ENCODE measurements at regions not wholly inside any gene's neighbourhood (a gene's known extent, or its start where the extent isn't known, plus 50 kb on each side); places are given as distances from the start of the nearest gene placed in this dataset.

DNA sequence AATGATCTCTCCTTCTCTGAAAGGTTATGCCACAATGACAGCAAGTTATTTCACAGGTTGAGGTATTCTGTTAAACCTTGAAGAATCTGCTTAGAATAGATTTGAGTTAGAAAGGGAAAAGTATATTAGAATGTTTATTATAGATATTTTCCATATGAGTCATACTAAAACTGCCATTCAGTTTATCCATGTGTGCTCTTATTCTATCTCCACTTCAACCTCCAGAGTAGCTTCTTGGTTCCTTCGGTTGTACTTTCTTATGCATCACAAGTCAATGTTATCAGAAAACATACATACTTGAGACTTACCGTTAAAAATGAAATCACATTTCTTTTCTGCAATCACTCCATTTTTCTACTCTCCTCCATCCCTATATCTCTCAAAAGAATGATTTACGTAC, 197.7 kb downstream of the BCAT1 start:
- no peaks in the 10 kb centered on the region for H3K4me1 ChIP-seq
- H3K4me2 ChIP-seq (ENCODE audit: low read length) = no peak overlapping the region
- no peak overlapping the region for H3K27ac ChIP-seq
- no peak overlapping the region for H3K9ac ChIP-seq
- H3K79me2 ChIP-seq = no peaks in the 10 kb centered on the region
- no peak overlapping the region for H2AFZ ChIP-seq
- no peaks in the 10 kb centered on the region for H3K36me3 ChIP-seq (ENCODE audit: control insufficient read depth, insufficient read depth, low read length)
- H3K4me3 ChIP-seq (ENCODE audit: low read depth, low read length) = no peak overlapping the region
- TF ChIP-seq, protein P1, sequence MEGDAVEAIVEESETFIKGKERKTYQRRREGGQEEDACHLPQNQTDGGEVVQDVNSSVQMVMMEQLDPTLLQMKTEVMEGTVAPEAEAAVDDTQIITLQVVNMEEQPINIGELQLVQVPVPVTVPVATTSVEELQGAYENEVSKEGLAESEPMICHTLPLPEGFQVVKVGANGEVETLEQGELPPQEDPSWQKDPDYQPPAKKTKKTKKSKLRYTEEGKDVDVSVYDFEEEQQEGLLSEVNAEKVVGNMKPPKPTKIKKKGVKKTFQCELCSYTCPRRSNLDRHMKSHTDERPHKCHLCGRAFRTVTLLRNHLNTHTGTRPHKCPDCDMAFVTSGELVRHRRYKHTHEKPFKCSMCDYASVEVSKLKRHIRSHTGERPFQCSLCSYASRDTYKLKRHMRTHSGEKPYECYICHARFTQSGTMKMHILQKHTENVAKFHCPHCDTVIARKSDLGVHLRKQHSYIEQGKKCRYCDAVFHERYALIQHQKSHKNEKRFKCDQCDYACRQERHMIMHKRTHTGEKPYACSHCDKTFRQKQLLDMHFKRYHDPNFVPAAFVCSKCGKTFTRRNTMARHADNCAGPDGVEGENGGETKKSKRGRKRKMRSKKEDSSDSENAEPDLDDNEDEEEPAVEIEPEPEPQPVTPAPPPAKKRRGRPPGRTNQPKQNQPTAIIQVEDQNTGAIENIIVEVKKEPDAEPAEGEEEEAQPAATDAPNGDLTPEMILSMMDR (IDR thresholded peaks at IDR 0.05) = no peak
- no peaks in the 10 kb centered on the region for H3K9me3 ChIP-seq (ENCODE audit: control insufficient read depth, low read length)
- H3K27me3 ChIP-seq (ENCODE audit: control insufficient read depth, insufficient read depth, low read length) = no peaks in the 10 kb centered on the region

DNA sequence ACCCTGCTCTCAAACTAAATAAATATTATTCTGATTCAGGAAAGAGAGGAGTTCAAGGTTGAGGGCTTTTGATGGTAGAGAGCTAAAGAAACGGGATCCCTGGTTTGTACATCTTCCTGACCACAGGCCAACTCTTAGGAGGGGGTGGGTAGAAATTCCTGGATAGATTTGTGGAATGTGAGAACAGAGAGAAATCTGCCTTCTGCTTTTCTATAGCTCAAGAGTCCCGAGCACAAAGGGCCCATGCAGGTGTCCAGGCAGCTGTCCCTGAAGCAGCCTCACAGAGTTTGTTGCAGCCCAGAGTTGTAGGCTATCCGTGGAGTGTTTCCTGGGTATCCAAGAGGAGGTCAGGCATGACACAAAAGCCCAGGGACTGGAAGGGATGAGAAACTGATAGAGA, 198.6 kb downstream of the BCAT1 start:
- H3K27me3 ChIP-seq (ENCODE audit: control insufficient read depth, insufficient read depth, low read length) = no peaks in the 10 kb centered on the region
- TF ChIP-seq, protein P1 (IDR thresholded peaks at IDR 0.05) = no peak
- H3K27ac ChIP-seq = no peak overlapping the region
- H2AFZ ChIP-seq = no peak overlapping the region
- H3K9ac ChIP-seq = no peak overlapping the region
- no peaks in the 10 kb centered on the region for H3K36me3 ChIP-seq (ENCODE audit: control insufficient read depth, insufficient read depth, low read length)
- no peaks in the 10 kb centered on the region for H3K4me1 ChIP-seq
- no peak overlapping the region for H3K4me3 ChIP-seq (ENCODE audit: low read depth, low read length)
- H3K9me3 ChIP-seq (ENCODE audit: control insufficient read depth, low read length) = no peaks in the 10 kb centered on the region
- no peaks in the 10 kb centered on the region for H3K79me2 ChIP-seq
- H3K4me2 ChIP-seq (ENCODE audit: low read length) = no peak overlapping the region

DNA sequence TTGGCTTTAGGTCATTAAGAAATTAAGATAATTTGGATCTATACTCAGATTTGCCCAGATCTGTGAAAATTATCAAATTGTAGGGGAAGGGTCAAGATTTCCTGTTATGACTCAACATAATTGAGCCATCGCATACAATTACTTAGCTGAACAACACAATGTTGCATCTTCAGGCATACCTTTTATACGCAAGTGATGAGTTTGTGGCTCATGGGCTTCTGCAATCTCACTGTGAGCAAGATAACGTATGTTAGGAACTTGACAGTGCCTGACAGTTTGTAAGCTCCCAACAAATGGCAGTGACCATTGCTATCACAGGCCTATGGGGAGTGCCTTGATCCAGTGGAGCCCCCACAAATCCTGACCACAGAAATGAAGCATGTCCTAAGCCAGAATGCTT, 199.7 kb downstream of the BCAT1 start:
- no peak overlapping the region for H3K4me2 ChIP-seq (ENCODE audit: low read length)
- no peaks in the 10 kb centered on the region for H3K9me3 ChIP-seq (ENCODE audit: control insufficient read depth, low read length)
- H3K27ac ChIP-seq = no peak overlapping the region
- no peak overlapping the region for H3K9ac ChIP-seq
- H3K4me1 ChIP-seq = no peaks in the 10 kb centered on the region
- no peaks in the 10 kb centered on the region for H3K27me3 ChIP-seq (ENCODE audit: control insufficient read depth, insufficient read depth, low read length)
- TF ChIP-seq, protein P1 (IDR thresholded peaks at IDR 0.05) = no peak
- H3K79me2 ChIP-seq = no peaks in the 10 kb centered on the region
- H2AFZ ChIP-seq = no peak overlapping the region
- H3K36me3 ChIP-seq (ENCODE audit: control insufficient read depth, insufficient read depth, low read length) = no peaks in the 10 kb centered on the region
- no peak overlapping the region for H3K4me3 ChIP-seq (ENCODE audit: low read depth, low read length)

DNA sequence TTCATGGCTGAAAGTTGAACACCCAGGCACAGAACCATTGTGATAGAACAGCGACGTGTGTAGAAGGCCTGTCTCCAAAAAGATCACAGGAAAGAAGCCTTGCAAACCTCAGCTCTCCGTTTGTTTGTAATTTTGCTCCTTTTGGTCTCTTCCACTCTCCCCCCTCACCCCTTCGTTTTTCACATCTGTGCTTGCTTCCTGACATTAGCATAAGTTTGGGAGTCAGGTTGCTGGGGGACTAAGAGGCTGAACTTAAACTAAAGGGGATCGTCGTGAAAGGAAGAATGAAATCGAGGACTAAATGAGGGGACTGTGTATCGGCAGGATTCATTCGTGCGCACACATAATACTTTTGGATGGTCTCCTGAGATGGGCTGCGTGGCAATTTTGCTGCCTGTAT, 200.6 kb downstream of the BCAT1 start:
- H3K79me2 ChIP-seq = no peaks in the 10 kb centered on the region

DNA sequence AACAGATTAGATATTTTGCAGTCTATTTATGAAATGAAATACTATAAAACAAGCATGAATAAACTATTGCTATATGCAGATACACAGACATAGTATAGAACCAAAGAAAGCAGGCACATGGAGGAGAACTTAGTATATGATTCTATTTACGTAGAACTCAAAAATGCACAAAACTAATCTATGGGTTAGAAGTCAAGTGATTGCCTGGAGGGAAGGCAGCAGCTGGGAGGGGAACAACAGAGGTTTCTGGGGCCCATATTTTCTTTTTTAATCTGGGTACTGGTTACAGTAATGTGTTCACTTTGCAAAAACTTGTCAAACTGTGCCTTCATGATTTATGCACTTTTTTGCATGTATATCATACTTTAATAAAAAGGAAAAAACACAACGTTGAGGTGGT, 202.0 kb downstream of the BCAT1 start:
- H3K9me3 ChIP-seq (ENCODE audit: control insufficient read depth, low read length) = no peaks in the 10 kb centered on the region
- no peaks in the 10 kb centered on the region for H3K36me3 ChIP-seq (ENCODE audit: control insufficient read depth, insufficient read depth, low read length)
- no peak overlapping the region for H3K4me2 ChIP-seq (ENCODE audit: low read length)
- H3K27me3 ChIP-seq (ENCODE audit: control insufficient read depth, insufficient read depth, low read length) = no peaks in the 10 kb centered on the region
- H3K4me3 ChIP-seq (ENCODE audit: low read depth, low read length) = no peak overlapping the region
- H3K9ac ChIP-seq = no peak overlapping the region
- no peaks in the 10 kb centered on the region for H3K79me2 ChIP-seq
- H3K27ac ChIP-seq = no peak overlapping the region
- H2AFZ ChIP-seq = no peak overlapping the region
- no peaks in the 10 kb centered on the region for H3K4me1 ChIP-seq
- TF ChIP-seq, protein P1 (IDR thresholded peaks at IDR 0.05) = no peak

More for the DNA sequence above, 200.6 kb downstream of the BCAT1 start:
- Histone ChIP-seq H3K36me3 (ENCODE audit: control insufficient read depth, insufficient read depth, low read length) (no peaks in the 10 kb centered on the region), H3K4me3 (ENCODE audit: low read depth, low read length) (no peak overlapping the region), H3K9me3 (ENCODE audit: control insufficient read depth, low read length) (no peaks in the 10 kb centered on the region), H3K27ac (no peak overlapping the region), H2AFZ (no peak overlapping the region), H3K9ac (no peak overlapping the region), H3K4me2 (ENCODE audit: low read length) (no peak overlapping the region), H3K27me3 (ENCODE audit: control insufficient read depth, insufficient read depth, low read length) (no peaks in the 10 kb centered on the region), H3K4me1 (no peaks in the 10 kb centered on the region)
- TF ChIP-seq, protein P1 (IDR thresholded peaks at IDR 0.05) = no peak
